Lower leg skin (tissue), 3 donors: ENCODE measurements at regions not wholly inside any gene's neighbourhood (a gene's known extent, or its start where the extent isn't known, plus 50 kb on each side); places are given as distances from the start of the nearest gene placed in this dataset.

ENCODE experiments used
- POLR2A ChIP-seq, 2 donors: fragments of 450-650 bp; IDR thresholded peaks; one replicate each; pipeline ENCODE4 v1.6.1; 2016 to 2017; ENCODE audit warnings: antibody characterized with exemption in 2 of 2, mild to moderate bottlenecking in 1 of 2, moderate library complexity in 1 of 2
- TF ChIP-seq, protein P1 (sequence below), 3 donors: fragments of 450-650 bp; IDR thresholded peaks; one replicate each; pipeline ENCODE4 v1.5.1; 2016; ENCODE audit warnings: antibody characterized with exemption in 3 of 3, mild to moderate bottlenecking in 3 of 3, moderate library complexity in 2 of 3

DNA sequence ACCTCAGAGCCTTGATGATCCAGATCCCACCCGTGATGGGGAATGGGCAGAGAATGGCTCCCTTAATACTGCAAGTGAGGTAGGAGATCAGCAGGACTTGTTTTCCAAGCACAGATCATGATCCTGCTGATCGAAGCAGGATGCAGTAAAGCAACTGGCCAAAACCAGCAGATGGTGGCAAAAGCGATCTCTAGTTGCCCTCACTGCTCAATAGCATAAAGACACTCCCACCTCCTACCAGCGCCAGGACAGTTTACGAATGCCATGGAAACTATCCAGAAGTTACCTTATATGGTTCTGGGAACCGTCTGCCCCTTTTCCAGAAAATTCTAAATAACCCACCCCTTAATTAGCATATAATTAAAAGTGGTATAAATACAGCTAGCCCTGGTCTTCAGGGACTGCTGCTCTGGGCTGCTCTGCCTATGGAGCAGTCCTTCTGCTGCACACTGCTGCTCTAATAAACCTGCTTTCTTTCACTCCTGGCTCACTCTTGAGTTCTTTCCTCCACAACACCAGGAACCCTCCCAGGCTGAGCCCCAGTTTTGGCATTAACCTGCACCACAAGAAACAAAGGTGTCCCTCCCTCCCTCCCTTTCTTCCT lies 415.8 kb downstream of the PREX1 start:
- TF ChIP-seq, protein P1, sequence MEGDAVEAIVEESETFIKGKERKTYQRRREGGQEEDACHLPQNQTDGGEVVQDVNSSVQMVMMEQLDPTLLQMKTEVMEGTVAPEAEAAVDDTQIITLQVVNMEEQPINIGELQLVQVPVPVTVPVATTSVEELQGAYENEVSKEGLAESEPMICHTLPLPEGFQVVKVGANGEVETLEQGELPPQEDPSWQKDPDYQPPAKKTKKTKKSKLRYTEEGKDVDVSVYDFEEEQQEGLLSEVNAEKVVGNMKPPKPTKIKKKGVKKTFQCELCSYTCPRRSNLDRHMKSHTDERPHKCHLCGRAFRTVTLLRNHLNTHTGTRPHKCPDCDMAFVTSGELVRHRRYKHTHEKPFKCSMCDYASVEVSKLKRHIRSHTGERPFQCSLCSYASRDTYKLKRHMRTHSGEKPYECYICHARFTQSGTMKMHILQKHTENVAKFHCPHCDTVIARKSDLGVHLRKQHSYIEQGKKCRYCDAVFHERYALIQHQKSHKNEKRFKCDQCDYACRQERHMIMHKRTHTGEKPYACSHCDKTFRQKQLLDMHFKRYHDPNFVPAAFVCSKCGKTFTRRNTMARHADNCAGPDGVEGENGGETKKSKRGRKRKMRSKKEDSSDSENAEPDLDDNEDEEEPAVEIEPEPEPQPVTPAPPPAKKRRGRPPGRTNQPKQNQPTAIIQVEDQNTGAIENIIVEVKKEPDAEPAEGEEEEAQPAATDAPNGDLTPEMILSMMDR (IDR thresholded peaks at IDR 0.05), result no peak
- TF ChIP-seq POLR2A (IDR thresholded peaks at IDR 0.05), result no peak
